SW 1271 (cell line): ENCODE measurements at regions not wholly inside any gene's neighbourhood (a gene's known extent, or its start where the extent isn't known, plus 50 kb on each side); places are given as distances from the start of the nearest gene placed in this dataset.
"Not testable (repeated sequence)": the region's sequence is repeated elsewhere in the genome, so short reads cannot be mapped to it uniquely, and the experiment has no call there.

ENCODE experiments used
- DNase-seq, 2 experiments: peaks; one replicate each; lab custom pipeline; 2025; lab: John Stamatoyannopoulos, UW

DNA sequence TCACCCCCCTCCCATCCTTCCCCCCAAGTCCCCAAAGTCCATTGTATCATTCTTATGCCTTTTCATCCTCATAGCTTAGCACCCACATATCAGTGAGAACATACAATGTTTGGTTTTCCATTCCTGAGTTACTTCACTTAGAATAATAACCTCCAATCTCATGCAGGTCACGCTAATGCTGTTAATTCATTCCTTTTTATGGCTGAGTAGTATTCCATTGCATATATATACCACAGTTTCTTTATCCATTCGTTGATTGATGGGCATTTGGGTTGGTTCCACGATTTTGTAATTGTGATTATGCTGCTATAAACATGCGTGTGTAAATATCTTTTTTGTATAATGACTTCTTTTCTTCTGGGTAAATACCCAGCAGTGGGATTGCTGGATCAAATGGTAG, 621.9 kb upstream of the NRP1 start:
- DNase-seq: not testable (repeated sequence)

DNA sequence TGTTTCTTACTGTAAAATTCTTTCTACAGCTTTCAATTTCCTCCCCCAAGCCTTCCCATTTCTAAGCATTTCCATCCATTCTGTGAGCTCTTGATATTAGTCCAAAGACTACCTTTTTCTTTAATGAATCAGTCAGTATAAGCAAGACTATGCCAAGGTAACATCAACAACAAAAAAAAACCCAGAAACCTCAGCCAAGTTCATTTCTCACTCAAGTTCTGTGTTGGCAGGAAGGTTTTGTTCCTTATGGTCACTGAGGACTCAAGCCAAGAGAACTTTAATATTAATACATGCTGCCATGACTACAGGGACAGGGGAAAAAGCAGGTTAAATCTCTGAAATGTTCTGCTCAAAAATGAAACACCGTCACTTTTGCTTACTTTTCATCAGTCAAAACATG, 621.2 kb upstream of the NRP1 start:
- DNase-seq: no peak

DNA sequence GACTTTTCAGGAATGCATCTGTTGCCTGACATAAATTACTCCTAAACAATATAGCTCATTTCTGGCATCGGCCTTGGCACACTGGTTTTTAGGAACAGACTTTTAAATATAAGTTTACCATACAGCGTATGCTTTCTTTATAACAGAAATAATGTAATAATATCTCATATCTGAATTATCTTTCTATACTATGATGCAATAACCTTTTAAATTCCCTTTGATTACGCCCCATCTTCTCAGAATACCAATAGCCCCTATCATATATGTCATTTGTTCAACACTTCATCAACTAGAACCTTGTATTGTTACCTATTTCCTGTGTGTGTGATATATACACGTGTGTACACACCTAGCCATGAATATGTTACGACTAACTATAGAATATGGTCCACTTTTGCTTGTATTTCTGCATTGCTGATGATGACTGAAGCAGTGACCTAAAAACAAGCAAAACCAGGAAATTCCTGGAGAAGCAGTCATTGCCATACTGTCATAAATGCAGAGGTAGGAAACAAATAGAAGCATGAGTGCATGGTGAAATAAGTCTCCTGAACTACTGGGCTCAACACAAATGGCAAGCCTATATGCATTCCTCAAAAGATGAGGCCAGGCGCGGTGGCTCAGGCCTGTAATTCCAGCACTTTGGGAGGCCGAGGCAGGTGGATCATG, 618.4 kb upstream of the NRP1 start:
- no peak for DNase-seq

DNA sequence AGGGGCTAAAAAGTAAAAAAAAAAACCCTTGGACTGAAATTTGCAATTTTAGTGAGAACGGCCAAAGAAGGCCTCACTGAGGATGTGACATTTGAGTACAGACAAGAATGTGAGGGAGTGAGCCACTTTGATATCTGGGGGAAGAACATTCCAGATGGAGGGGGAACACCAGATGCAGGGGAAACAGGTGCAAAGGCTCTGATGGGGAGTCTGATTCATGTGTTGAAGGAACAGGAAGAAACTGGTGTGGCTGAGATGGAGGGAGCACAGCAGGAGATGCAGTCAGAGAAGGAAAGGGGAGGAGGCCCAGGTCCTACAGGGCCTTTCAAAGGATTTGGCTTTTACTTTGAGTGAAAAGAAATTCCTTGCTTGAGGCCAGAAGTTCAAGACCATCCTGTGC, 615.7 kb upstream of the NRP1 start:
- no peak for DNase-seq

DNA sequence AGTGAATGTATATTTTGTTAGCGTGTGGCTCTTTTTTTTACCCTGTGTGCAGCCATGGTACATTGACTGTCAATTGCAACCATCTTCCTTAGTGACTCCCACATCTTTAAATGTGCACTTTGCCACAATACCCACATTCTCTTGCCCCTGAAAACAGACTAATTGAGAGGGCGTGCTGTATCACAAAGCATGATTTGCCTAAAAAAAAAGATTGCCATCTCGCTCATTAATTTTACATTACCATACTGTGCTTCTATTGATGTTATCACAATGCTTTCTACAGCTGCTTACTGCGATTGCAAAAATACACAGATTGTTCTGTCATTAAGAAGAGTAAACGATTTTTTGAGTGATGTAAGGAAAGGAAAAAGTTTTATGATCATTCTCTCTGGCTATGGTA, 613.1 kb upstream of the NRP1 start:
- DNase-seq: no peak

DNA sequence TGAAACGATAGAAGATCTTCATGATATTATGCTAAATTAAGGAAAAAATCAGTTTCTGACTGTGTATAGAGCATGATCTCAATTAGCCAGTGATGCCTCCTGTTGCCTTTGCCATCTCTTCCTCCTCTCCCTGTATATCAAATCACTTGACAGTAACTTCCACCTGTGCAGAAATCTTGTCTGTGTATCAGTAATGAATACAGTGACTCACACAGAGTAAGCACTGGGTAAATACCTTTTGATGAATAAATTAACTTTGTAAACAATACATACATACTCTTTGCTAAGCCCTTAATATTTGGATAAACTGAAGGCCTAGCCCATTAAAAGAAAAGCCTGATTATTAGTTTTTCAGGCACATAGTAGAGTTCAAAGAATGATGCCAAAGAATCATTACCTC, 610.6 kb upstream of the NRP1 start:
- no peak for DNase-seq

DNA sequence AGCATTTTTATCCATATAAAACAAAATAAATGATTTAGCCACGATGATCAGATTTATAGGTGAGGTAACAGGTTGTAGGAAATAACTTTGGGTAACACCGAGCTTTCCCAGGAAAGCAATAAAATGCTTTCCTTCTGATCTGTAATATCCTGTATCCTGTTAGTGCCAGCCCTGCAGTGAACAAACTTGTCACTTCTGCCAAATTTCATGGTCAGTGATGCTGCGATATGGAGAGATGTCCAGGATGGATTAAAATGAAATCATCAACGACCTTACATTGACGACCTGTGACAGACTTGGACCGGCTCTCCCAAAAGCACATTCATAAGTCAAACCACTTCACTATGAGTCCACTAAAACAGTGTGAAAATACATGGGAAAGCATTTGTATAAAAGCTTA, 608.0 kb upstream of the NRP1 start:
- no peak for DNase-seq

DNA sequence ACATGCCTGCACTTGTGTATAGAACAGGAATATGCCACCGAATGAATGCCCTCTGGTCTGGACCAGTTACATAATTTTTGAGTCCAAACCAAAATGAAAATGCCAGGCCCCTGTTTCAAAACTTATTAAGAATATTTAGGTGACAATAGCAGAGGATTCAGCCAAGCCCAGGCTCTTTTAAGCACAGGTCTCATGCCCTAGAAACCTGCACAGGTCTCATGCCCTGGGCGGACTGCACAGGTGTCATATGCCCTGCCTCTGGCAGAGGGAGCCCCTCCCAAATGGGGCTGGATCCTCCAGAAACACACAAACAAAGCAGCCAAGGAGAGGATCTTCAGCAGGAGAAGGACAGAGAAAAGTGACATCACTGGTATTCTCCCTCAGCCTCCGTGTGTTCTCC, 605.4 kb upstream of the NRP1 start:
- no peak for DNase-seq

DNA sequence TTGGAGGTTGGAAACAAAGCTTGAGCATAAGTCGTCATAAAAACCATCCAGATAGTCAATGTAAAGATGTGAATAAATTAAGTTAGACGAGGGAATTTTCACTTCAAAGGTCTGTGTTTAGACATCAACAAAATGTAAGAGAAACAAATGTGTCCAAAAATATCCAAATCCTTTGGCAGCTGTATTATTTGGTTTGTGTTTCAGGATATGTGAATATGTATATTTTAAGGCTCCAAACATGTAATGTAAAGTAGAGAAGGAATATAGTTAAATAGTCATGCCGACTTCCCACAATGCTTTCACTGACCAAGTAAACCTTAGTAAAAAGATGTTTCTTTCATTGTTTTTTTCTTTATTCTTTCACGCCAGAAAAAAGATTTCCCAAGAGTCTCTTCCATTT, 604.9 kb upstream of the NRP1 start:
- DNase-seq: no peak

DNA sequence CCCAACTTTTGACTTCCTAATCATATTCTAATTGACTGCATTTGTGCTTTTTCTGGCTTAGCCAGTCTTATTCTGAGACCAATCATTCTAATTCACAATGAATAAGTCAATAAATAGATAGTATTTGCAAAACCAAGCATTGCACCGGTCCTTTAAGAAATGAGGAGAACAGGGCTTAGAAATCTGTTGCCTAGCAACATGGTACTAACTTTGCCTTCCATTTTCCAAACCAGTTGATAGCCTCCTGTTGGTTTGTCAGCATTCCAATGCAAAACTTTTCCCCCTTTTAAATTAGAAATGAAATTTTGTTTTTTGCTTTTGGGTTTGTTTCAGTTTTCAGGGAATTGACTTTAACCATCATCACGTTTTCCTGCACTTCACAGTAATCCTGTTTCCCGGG, 603.5 kb upstream of the NRP1 start:
- no peak for DNase-seq

DNA sequence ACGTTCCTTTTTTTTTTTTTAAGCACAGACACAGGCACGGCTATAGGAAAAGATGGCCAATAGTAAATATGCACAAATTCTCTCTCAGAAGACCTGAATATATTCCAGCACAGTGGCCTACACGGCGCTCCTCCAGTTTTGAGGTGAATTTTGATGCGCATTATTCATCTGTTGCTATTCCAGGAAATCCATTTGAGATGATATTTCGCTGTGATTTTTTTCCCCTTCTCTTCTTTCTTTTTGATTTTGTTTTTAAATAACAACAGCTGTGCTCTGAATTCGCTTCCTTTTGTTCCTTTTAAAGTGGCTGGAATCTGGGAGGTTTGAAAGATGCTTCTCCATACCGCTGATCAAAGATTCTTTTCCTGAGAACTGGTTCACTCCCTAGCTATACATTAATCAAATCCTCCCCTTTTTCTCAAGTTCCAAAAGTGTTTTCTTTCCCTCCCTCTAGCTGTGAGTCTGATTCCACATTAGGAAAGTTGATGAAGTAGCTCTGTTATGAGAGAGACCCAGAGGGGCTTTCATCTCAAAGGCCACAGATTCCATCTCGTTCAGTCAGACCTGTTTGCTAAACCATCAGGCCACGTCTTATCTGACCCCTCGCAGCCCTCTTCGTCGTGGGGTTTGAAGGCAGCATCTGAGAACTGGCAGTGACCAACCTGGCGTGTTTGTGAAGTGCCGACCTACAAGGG, 602.7 kb upstream of the NRP1 start:
- no peak for DNase-seq

DNA sequence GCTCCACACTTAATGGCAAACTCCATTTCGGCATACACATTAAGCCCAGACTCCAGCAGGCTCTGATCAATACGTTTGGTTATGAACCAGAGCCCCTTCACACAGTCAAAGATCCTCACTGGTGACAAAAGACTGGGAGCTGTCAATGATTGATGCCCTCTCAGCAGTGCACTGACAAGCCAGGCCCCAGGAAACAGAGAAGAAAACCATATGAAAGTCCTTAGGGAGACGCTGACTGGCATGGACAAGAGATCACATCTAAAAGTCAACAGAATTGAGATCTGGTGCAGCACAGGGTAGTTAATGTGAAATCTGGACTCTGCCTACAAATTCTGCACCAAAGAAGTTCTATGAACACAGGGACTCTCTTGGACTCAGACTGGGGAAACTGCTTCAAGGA, 600.9 kb upstream of the NRP1 start:
- DNase-seq: no peak

DNA sequence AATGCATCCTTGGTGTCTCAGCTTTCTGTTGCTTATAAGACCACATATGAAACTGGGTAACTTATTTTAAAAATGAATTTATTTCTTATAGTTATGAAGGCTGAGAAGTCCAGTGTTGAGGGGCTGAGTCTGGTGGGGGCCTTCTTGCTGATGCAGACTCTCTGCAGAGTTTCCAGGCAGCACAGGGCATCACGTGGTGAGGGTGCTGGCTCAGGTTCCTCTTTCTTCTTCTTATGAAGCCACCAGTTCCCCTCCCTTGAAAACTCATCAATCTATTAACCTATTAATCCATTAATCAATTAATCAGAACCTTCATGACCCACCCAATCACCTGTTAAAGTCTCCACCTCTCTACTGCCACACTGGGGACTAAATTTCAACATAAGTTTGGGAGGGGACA, 595.6 kb upstream of the NRP1 start:
- no peak for DNase-seq

DNA sequence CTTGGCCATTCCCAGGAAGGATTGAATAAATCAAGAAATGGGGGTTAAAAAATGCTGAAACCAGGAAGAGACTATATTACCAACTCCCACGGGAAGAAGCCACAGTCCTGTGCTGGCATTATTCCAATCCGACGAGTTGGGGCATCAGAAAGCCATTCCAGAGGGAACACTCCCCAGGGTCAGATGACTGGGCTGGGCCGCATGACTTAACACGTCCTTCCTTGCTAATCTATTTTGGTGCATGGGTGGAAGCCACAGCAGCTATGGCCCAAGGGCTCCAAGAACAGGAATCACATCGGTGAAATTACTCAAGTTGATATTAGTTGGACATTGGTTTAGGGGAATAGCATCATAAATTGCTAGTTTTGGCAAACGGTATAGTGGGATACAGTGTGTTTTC, 592.9 kb upstream of the NRP1 start:
- no peak for DNase-seq

DNA sequence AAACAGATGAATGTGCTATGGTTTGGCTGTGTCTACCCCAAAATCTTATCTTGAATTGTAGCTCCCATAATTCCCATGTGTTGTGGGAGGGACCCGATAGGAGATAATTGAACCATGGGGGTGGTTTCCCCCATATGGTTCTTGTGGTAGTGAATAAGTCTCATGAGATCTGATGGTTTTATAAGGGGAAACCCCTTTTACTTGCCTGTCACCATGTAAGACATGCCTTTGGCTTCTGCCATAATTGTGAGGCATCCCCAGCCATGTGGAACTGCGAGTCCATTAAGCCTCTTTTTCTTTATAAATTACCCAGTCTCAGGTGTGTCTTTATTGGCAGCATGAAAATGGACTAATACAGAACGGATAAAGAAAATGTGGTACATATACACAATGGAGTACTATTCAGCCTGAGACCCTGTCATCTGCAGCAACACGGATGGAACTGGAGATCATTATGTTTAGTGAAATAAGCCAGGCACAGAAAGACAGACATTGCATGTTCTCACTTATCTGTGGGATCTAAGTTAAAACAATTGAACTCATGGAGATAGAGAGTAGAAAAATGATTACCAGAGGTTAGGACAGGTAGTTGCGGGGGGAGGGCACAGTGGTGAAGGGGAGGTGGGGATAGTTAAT, 587.6 kb upstream of the NRP1 start:
- no peak for DNase-seq

DNA sequence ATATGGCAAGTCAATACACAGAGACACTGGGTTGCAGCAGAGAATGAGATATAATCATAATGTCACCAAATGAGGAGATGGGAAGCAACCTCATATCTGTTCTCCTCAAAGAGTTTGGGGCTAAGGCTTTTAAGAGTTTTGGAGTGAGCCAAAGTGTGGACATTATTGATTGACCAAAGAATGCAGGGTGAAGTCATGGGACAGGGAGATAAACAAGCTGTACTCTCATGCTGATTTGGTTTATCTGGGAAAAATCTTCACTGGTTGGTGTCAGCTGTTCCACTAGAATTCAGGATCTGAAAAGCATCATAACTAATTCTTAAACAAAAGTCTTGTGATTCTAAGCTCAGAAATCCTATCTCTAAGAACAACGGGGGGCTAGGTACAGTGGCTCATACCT, 585.9 kb upstream of the NRP1 start:
- DNase-seq: no peak

DNA sequence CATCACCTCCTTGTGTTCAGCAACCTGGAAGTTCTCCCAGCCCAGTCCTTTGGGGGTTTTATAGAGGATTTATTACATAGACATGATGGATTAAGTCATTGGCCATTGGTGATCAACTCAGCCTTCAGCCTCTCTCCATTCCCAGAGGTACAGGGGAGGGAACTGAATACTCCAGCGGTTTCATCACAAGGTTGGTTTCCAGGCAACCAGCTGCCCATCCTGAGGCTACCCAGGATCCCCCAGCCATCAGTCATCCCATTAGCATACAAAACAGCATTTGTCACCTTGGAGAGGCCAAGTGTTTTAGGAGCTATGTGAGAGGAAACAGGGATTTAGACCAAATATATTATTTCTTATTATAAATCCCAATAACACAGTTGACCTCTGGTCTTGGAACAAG, 584.8 kb upstream of the NRP1 start:
- no peak for DNase-seq

DNA sequence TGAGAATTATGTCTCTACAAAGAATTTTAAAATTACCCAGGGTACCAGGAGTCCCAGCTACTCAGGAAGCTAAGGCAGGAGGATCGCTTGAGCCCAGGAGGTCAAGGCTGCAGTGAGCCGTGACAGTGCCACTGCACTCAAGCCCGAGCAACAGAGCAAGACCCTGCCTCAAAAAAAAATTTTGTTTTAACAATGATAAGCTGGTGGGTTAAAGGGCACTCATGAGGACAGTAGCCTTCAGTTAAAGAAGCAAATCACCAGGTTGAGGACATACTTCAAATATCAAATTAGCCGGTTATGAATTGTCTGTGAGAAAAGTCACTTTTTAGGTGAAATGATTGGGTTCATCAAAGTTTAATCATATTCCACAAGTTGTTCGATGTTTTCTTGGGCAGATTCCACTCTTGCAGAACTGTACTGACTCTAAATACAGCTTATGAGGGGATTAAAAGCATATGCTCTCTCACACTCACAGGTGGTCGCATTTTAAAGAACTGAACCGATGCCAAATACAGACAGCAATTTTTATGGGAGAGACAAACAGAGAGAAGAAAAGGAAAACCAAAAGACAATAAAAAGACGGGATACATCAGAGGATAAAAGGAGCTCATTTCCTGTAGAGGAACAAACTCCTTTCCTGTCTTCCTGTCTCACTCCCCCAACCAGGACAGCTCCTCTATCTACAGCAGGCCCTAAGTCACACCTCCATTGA, 582.8 kb upstream of the NRP1 start:
- DNase-seq: no peak

DNA sequence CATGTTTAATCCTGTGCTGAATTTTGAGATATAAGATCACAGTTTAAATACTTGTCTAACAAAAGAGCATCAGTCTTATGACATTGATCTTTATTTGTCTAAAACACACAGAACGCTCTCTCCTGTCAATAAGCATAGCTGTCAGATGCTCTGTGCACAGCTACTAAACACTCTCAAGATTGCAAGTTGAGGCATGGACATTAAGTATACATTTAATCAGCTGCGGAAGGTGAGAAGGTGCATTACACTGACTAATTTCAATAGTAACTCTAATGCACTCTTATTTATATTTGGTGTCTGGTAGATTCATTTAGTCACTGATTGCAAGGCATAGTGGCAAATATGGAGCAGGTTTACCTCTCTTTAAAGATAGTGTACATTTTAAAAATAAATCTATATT, 580.3 kb upstream of the NRP1 start:
- DNase-seq: no peak

DNA sequence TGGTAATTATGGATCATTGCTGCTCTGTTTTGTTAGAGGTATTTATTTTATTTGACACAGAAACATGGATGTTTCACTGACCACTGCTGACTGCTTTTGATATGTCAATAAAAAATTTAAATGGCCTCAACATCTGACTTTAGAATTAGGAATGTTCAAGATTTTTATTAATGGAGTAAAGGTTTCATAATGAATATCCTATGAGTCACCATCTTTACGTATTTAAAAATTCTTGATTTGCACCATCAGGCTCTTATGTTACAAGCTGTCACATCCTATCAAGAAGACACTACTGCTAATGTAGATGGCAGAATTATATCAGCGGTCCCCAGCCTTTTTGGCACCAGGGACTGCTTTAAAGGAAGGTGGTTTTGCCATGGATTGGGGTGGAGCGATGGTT, 578.7 kb upstream of the NRP1 start:
- no peak for DNase-seq

DNA sequence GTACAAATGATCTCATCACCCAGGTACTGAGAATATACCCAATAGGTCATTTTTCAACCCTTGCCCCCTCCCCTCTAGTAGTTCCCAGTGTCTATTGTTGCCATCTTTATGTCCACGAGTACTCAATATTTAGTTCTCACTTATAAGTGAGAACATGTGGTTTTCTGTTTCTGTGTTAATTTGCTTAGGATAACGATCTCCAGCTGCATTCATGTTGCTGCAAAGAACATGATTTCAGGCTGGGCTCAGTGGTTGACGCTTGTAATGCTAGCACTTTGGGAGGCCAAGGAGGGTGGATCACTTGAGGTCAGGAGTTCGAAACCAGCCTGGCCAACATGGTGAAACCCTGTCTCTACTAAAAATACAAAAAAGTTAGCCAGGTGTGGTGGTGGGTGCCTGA, 575.0 kb upstream of the NRP1 start:
- DNase-seq: not testable (repeated sequence)

DNA sequence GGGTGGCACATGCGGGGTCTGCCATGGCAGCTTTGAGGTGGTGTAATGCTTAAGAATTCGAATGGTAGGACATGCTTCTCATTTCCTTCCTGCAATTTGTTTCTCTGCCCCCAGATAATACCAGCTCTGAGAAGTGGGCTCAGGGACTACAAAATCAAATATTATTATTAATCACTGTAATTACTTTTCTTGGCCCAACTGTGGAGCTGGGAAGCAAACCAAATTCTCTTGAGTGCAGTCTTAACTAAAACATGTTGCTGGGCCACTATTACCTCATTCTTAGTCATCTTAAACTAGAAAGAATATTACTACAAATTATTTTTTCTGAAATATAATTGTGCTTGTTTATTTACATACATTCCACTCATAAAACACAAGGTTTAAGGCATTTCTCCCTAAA, 566.7 kb upstream of the NRP1 start:
- no peak for DNase-seq

DNA sequence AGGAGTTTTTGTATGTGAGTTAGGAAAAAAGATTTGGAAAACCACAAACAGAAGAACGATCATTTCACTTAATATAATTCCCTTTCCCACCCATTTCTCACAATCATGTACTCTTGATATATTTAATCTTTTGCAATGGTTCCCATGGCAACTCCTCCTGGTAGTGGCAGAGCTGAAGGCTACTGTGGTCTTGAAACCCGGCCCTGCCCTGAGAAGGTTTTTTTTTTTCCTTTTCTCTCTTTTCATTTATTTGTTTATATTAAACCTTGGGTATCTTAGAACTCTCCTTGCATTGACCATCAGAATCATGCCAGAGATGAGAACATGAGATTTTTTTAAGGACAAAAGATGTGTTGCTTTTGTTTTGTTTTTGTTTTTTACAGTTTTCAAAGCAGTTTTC, 566.1 kb upstream of the NRP1 start:
- DNase-seq: no peak
